ENCODE measurements at regions not wholly inside any gene's neighbourhood (a gene's known extent, or its start where the extent isn't known, plus 50 kb on each side); places are given as distances from the start of the nearest gene placed in this dataset.

DNA sequence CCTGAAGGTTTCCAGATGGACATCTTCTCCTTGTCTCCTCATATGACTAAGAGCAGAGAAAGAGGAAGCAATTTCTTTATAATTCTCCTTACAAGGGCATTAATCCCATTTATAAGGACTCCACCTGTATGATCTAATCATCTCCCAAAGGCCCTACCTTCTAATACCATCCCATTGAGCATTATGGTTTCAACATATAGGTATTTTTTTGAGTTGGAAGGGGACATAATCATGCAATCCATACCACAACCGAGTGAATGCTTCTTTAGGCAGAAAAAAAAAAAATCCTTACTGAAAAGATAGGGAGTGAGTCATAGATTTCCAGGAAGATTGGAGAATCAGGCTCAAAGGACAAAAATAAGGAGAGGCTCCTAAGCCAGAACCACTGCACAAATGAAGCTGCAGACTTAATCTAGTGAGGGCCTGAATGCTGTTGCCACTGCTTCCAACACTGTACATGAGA lies 312.5 kb upstream of the HS3ST1 start:
- TF ChIP-seq, protein P1, sequence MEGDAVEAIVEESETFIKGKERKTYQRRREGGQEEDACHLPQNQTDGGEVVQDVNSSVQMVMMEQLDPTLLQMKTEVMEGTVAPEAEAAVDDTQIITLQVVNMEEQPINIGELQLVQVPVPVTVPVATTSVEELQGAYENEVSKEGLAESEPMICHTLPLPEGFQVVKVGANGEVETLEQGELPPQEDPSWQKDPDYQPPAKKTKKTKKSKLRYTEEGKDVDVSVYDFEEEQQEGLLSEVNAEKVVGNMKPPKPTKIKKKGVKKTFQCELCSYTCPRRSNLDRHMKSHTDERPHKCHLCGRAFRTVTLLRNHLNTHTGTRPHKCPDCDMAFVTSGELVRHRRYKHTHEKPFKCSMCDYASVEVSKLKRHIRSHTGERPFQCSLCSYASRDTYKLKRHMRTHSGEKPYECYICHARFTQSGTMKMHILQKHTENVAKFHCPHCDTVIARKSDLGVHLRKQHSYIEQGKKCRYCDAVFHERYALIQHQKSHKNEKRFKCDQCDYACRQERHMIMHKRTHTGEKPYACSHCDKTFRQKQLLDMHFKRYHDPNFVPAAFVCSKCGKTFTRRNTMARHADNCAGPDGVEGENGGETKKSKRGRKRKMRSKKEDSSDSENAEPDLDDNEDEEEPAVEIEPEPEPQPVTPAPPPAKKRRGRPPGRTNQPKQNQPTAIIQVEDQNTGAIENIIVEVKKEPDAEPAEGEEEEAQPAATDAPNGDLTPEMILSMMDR (IDR thresholded peaks at IDR 0.05; ENCODE audit: low read depth, low read length, missing control alignments) = no peak
- no peak overlapping the region for H3K4me3 ChIP-seq (ENCODE audit: low read depth, low read length)
- no peak for DNase-seq (ENCODE audit: low read depth)
- in situ Hi-C loops (cut with HindIII; ENCODE audit: low sequenced_read_pairs) = no loop called here

DNA sequence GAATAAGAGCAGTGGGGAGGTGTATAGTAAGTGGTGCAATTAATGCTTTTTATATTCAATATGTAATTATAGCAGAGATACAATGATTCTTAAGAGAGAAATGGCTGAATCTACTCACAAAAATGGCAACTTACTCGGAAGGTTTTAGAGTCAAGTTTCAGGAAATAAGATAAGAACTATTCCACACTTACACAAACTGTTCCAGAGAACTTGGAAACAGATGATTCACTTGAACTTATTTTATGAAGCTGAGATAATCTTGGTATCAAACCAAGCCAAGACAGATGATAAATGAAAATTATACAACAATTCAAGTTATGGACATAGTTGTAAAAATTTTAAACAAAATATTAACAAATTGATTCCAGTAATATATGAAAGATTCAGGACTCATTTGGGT lies 311.3 kb upstream of the HS3ST1 start:
- DNase-seq (ENCODE audit: low read depth) = no peak
- H3K4me3 ChIP-seq (ENCODE audit: low read depth, low read length) = no peak overlapping the region
- in situ Hi-C loops (cut with HindIII; ENCODE audit: low sequenced_read_pairs) = no loop called here
- TF ChIP-seq, protein P1 (IDR thresholded peaks at IDR 0.05; ENCODE audit: low read depth, low read length, missing control alignments) = no peak

DNA sequence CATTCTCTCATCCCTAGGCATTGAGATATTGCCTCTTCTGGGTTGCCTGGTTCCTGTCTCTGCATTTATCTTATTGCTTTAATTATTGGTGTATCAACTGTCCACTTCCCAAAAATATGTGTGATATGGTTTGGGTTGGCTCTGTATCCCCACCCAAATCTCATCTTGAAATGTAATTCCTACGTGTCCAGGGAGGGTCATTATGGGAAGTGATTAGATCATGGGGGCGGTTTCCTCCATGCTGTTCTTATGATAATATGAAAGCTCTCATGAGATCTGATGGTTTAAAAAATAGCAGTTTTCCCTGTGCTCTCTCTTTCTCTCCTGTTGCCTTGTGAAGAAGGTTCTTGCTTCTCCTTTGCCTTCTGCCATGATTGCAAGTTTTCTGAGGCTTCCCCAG lies 308.3 kb upstream of the HS3ST1 start:
- DNase-seq (ENCODE audit: low read depth) = no peak
- TF ChIP-seq, protein P1 (IDR thresholded peaks at IDR 0.05; ENCODE audit: low read depth, low read length, missing control alignments) = no peak
- H3K4me3 ChIP-seq (ENCODE audit: low read depth, low read length) = no peak overlapping the region
- in situ Hi-C loops (cut with HindIII; ENCODE audit: low sequenced_read_pairs) = no loop called here

DNA sequence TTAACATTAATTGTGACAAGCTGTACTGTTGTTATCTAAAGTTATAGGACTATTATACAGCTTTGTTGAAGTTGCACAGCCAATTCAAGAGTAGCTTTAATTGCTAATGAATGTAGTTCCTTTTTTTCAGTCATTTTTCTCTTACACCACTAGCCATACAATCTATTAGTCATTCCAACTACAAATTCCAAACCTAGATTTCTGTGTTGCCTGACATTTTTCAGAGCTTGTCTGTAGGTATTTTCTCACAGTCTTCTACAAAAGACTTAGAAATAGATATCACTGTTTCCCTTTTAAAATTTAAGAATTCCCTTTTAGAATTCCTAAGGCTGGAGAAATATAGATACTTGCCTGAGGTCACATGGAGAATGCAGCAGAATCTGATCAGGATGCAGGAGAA lies 307.0 kb upstream of the HS3ST1 start:
- no peak for DNase-seq (ENCODE audit: low read depth)
- in situ Hi-C loops (cut with HindIII; ENCODE audit: low sequenced_read_pairs) = no loop called here
- TF ChIP-seq, protein P1 (IDR thresholded peaks at IDR 0.05; ENCODE audit: low read depth, low read length, missing control alignments) = no peak
- H3K4me3 ChIP-seq (ENCODE audit: low read depth, low read length) = no peak overlapping the region

GRCh38 chr4:11732155-11732554 lies 303.5 kb upstream of the HS3ST1 start:
- in situ Hi-C loops (cut with HindIII; ENCODE audit: low sequenced_read_pairs) = no loop called here
- TF ChIP-seq, protein P1 (IDR thresholded peaks at IDR 0.05; ENCODE audit: low read depth, low read length, missing control alignments) = no peak
- no peak overlapping the region for H3K4me3 ChIP-seq (ENCODE audit: low read depth, low read length)
- DNase-seq (ENCODE audit: low read depth) = no peak

- no peak overlapping the region for H3K4me3 ChIP-seq (ENCODE audit: low read depth, low read length)
- in situ Hi-C loops (cut with HindIII; ENCODE audit: low sequenced_read_pairs) = no loop called here
- DNase-seq (ENCODE audit: low read depth) = no peak
- TF ChIP-seq, protein P1 (IDR thresholded peaks at IDR 0.05; ENCODE audit: low read depth, low read length, missing control alignments) = no peak
Measured at GRCh38 chr4:11730545-11730944, 301.9 kb upstream of the HS3ST1 start.

GRCh38 chr4:11729548-11729947 lies 300.9 kb upstream of the HS3ST1 start:
- no peak overlapping the region for H3K4me3 ChIP-seq (ENCODE audit: low read depth, low read length)
- DNase-seq (ENCODE audit: low read depth) = no peak
- TF ChIP-seq, protein P1 (IDR thresholded peaks at IDR 0.05; ENCODE audit: low read depth, low read length, missing control alignments) = no peak
- in situ Hi-C loops (cut with HindIII; ENCODE audit: low sequenced_read_pairs) = loop anchor here (5.0 kb wide), 1 partner anchor 972 kb away; no protein-coding TSS in a partner anchor
